Hippocampal formation (tissue), 2 donors: ENCODE measurements at regions not wholly inside any gene's neighbourhood (a gene's known extent, or its start where the extent isn't known, plus 50 kb on each side); places are given as distances from the start of the nearest gene placed in this dataset.

ENCODE experiments used
- DNase-seq, 2 donors: peaks; one replicate each; lab custom pipeline; 2025; lab: John Stamatoyannopoulos, UW

GRCh38 chr2:223107825-223108224 lies 55.8 kb downstream of the KCNE4 start:
- no peak for DNase-seq

DNA sequence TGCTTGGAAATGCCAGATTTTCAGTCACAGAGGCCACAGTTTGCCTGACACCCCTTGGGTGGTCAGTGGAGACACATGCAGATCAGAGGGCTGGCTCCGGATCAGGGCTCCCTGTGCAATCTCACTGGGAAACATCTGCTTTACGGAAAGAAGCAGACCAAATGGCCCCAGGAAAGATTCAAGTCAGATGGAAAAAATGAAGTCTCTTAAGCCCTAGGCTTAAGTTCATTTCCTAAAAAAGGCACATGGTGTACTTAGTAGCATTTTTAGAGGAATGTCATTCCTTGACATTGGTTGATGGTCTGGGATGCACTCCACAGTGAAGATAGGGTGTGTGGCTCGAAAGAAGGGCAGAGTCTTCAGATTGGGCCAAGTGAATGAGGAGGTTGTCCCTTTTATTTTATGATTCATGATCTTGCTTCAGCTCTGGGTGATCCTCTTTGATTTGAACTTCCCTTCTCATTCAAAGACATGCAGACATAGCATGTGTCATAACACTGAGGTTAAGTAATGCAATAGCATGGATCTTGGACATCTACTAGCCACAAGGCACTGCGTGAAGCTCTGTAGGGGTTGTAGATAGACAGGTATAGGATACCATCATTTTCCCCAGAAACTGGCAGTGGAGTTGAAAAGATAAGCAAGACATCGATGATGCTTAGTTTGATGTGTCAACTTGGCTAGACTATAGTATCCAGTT lies 56.5 kb downstream of the KCNE4 start:
- DNase-seq, result no peak

GRCh38 chr2:223109341-223109740 lies 57.4 kb downstream of the KCNE4 start:
- no peak for DNase-seq

GRCh38 chr2:223113161-223113560 lies 61.2 kb downstream of the KCNE4 start:
- DNase-seq, result no peak

DNA sequence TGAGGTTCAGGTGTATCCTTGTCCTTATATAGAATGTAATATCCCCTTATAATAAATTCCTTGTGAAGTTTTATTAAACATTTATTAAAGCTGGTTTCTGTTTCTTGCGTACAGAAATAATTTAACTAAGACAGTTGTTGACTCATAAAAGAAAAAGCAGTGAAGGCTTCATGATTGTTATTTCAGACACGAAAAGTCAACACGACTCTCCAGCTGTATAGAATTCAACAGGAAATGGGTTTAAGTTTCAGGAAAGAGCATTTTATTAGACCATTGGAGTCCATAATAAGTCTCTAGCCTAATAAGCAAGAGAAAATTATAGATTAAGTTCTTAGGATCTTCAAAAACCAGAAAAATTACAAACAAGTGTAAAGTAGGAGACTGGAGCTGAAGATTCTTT lies 62.2 kb downstream of the KCNE4 start:
- no peak for DNase-seq

DNA sequence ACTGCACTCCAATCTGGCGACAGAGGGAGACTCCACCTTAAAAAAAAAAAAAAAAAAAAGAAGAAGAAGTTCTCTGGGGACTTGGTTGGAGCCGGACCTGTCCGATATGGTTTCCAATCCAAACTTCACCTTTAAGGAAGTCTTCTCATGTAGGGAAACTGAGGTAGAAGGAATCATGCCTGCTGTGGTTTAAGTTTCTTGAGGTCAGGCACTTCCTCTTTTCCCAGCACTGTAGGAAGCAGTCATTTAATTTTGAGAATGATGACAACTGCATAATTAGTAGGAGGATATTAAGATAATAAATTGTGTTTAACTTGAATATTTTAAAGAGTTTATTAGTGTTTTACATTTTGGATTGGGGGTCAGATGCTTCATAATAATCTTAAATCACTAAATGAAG lies 62.9 kb downstream of the KCNE4 start:
- DNase-seq, result no peak

DNA sequence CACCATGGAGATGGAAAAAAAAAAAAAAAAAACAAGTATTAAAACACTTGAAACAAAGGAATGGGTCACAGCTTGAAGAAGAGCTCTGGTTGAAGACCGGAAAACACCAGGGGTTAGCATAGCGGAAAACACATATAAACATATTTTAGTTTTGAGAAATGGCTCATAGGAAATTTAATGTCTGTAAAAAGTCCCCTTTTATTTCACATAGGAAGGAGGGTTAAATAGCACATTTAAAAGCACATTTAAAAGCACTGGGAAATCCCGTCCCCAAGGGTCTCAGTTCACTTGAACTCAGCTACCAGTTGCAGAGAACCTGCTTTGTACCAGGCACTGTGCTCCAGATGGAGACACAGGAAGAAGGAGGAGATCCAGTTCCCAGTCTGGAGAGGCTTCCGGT lies 65.5 kb downstream of the KCNE4 start:
- DNase-seq, result no peak

- no peak for DNase-seq
These were observed 69.3 kb downstream of the KCNE4 start for GRCh38 chr2:223121283-223121682.

- DNase-seq, result peak in 1 of 2 donors; percentile 7
These were observed 70.8 kb downstream of the KCNE4 start for GRCh38 chr2:223122781-223123180.

DNA sequence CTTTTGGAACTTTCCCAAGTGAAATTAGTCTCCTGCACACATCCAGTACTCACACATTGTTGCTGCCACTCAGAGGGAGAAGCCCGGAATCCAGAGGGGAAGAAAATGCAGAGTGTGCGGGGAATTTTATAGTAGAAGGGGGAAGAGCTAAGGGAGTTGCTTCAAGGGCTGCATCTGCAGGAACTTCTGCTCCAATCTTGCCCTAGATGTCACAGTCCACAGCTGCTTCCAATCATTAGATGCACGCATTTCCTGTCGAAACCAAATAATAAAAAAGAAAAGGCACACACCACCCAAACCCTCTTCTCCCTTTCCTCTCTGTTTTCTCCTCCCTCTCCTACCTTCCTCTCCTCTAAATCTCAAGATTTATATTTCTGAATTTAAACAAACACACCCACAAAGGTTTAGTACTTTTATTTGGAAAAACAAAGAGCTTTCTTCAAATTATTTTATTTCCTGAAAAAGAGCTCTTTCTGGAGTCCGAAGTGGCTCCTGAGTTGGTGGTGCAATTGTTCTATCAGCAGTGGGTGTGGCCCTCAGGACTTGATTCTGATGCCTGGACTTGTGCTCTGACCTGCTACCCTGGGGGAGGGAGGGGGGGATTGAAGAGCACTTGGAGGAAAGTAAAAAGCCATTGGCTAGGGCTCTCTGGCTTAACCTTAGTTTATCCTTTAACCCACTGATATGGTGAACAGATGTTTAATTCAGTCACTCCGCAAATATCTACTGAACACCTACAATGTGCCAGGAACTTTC lies 72.0 kb downstream of the KCNE4 start:
- no peak for DNase-seq

GRCh38 chr2:223141606-223142005 lies 89.6 kb downstream of the KCNE4 start:
- no peak for DNase-seq

- DNase-seq, result no peak
These were observed 90.1 kb downstream of the KCNE4 start for GRCh38 chr2:223142118-223142517.

DNA sequence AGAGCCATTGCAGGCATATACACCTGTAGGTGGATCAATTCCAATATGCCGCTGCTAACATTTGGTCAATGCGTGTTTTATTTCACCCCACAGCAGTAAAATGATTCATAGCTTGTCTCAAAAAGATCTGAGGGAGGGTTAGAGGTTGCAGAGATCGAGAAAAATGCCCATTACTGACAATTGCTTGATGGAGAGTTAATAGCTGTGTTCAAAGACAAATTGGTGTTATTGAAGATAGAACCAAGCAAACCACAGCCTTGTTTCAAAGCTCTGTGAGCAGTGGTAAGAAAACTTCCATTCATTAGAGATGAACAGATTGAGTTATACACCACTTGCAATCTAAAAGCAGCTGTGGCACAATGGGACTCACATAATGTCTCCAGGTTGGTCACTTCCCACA lies 95.4 kb downstream of the KCNE4 start:
- no peak for DNase-seq

DNA sequence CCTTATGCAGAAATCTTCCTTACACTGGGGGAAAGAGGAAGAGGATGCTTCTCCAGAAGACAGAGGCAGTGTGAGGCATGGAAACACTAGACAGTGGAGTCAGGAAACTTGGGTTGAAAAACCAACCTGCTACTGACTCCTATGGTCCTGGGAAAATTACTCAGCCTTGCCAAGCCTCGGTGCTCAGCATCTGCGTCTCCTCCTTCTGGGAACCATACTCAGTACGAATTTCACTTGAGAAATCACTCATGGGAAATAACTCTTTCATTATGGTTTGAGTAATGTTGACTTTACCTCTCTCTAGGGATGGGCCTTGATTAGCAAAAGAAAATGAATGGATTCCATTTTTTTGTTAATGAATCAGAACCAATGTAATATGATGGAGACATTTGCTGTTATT lies 96.5 kb downstream of the KCNE4 start:
- no peak for DNase-seq

DNA sequence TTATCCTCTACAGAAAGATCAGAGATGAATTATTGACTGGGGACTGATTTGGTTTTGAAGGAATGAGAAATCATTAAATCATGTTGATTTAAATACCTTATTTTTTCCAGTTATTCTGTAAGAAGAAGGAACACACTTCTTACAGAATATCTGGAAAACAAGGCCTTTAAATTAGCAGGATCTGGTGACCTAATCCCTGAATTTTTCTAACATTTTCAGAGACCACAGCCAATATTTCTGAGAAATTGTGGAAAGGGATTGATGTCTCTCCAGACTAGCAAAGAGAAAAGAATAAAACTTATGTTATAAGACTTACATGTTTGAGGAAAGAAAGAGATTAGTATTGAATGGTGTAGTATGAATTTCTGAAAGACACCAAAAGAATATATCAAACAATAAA lies 104.0 kb downstream of the KCNE4 start:
- no peak for DNase-seq

GRCh38 chr2:223161873-223162458 lies 110.0 kb downstream of the KCNE4 start:
- no peak for DNase-seq

- DNase-seq, result no peak
These were observed 113.6 kb downstream of the KCNE4 start for GRCh38 chr2:223165423-223166214.

DNA sequence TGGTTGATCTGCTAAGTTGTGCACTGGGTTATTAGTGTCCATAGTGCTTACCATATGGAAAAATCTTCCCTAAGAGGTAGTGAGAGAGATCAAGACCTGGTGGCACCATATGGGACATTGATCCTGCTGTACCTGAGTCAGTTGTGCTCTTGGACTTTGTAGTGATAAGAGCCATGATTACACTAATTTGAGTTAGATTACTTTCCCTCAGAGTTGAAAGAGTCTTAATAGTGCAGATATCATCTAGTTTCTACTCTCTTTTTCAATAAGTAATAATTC lies 114.2 kb downstream of the KCNE4 start:
- DNase-seq, result no peak

DNA sequence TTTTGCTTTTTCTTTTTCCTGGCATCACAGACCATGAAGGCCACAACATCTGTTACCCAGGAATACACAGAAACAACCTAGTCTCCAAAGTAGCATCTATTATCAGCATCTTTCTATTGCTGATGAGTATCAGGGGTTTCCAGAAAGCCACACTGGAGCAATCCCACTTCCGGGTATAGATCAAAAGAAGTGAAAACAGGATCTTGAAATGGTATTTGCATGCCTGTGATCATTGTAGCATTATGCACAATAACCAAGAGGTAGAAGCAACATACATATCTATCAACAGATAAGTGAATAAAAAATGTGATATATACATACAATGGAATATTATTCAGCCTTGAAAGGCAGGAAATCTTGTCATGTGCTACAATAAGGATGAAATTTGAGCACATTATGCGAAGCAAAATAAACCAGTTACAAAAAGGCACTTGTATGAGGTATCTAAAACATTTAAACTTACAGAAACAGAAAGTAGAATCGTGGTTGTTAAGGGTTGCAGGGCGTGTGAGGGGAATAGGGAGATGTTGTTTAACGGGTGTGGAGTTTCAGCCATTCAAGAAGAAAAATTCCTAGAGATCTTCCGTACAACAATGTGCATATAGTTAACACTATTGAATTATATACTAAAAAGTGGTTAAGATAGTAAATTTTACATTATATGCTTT lies 115.1 kb downstream of the KCNE4 start:
- DNase-seq, result no peak

DNA sequence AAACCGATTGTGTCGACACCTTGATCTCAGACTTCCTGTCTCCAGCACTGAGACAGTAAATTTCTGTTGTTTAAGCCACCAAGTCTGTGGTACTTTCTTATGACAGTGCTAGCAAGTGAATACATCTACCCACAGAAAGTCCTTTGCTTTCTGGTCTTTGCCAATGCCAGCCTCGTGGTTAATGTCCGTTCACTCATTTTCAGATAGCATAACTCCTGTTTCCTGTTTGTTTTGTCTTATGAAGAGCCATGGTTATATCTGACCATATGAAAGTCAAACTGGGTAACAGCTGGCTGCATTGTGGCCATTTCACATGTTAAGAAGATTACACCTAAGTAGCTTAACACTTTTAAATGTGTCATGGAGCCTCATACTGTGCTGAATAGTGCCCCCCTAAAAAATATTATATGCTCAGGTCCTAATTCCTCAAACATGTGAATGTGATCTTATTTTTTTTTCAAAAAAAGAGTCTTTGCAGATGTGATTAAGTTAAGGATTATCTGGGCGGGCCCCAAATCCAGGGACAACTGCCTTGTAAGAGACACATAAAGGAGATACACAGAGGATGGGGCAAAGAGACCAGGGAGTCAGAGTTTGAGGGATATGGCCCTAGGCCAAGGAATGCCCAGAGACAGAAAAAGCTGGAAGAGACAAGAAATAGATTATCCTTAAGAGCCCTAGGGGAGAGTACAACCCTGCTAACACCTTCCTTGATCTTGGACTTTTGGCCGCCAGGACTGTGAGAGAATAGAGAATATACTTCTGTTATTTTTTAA lies 118.0 kb downstream of the KCNE4 start:
- DNase-seq, result no peak

GRCh38 chr2:223176970-223177369 lies 125.0 kb downstream of the KCNE4 start:
- DNase-seq, result no peak
